Epithelial cell of esophagus (primary cell): ENCODE measurements at regions not wholly inside any gene's neighbourhood (a gene's known extent, or its start where the extent isn't known, plus 50 kb on each side); places are given as distances from the start of the nearest gene placed in this dataset.

Source experiments
- DNase-seq: peaks from one replicate; pipeline ENCODE4 v3.0.0; 2010; ENCODE audit warnings: low read depth
- H3K4me3 ChIP-seq: 2 replicates; pipeline ENCODE4 v1.5.1; 2011; ENCODE audit warnings: mild to moderate bottlenecking, low read length, control low read depth
- TF ChIP-seq, protein P1 (sequence below): IDR thresholded peaks from 2 replicates; pipeline ENCODE4 v1.5.1; 2011; ENCODE audit warnings: low read depth, mild to moderate bottlenecking, low read length, control low read depth, inconsistent platforms; ENCODE audit not compliant: insufficient read depth; ENCODE audit errors: missing control alignments

DNA sequence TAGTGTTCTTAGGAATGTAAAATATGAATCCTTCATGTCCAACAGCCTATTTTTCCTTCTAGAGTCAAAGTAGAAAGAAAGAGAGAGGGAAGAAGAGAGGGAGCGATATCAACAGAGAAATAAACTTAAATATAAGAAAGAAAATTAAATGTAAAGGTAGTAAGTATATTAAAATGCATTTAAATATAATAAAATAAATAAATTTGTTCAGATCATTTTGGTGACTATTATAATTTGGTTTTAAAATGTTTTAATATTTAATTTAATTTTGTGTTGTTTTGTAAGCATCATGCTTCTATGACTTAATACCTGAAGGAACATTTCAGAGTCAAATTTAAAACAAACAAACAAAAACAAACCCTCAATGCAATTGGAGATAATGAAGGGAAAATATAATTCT is 405.2 kb upstream of the IRX1 start:
- TF ChIP-seq, protein P1, sequence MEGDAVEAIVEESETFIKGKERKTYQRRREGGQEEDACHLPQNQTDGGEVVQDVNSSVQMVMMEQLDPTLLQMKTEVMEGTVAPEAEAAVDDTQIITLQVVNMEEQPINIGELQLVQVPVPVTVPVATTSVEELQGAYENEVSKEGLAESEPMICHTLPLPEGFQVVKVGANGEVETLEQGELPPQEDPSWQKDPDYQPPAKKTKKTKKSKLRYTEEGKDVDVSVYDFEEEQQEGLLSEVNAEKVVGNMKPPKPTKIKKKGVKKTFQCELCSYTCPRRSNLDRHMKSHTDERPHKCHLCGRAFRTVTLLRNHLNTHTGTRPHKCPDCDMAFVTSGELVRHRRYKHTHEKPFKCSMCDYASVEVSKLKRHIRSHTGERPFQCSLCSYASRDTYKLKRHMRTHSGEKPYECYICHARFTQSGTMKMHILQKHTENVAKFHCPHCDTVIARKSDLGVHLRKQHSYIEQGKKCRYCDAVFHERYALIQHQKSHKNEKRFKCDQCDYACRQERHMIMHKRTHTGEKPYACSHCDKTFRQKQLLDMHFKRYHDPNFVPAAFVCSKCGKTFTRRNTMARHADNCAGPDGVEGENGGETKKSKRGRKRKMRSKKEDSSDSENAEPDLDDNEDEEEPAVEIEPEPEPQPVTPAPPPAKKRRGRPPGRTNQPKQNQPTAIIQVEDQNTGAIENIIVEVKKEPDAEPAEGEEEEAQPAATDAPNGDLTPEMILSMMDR: no peak
- H3K4me3 ChIP-seq: no peak overlapping the region
- DNase-seq: no peak

DNA sequence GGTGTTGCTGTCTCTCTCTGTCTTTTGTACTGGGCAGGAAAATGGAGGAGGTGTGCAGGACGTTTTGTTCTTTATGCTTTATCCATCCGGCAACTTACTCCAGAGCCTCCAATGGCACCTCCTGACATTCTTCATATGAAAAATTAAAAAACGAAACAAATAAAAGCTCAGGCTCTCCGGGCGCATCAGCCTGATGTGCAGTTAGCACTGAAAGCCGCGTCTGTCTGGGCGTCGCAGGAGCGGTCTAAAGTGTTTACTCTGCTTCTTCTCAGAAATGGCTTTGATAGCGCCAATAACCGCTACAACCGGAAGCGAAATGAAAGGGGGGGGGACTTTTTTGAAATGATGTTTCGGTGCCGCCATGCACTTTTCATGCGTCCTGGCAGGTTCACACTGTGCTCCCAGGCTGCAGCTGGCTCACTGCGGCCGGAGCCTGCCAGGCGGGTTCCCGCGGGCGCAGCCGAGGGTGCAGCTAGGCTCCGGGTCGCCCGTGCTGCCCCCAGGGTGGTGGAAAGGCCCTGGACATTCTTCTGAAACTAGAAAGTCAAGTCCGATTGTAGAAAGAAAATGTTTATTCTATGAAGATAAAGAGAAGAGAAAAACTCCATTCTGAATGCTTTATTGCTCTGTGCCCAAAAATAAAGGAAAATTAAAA is 407.7 kb upstream of the IRX1 start:
- DNase-seq: no peak
- no peak overlapping the region for H3K4me3 ChIP-seq
- TF ChIP-seq, protein P1: no peak

DNA sequence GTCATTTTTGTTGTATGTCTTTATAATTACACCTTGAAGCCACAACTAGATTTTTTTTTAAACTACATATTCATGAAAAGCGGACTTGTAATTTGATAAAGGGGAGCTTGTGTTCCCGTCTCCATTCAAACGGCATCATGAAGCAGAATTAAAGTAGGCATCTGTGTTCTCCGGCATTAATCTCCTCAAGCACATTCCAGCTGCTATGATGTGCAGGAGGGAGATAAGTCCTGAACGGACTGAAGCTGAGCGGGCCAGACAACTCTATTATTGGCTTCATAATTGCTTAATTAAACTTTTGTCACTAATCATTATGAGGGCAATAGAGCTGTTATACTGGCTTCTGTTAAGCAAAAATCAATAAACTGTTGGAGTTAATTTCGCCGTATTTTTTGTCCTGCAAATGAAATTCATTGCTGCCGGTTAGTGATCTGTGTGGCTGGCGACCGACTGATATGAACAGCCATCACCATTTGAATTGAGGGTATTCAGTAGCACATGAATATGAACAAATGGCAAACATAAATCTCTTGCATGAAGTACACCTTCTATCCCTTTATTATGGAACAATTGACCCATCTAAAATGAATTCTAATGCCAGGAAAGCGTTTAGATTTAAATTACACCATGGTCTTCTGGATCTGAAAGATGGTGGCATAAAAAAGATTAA is 408.8 kb upstream of the IRX1 start:
- TF ChIP-seq, protein P1: no peak
- DNase-seq: no peak
- H3K4me3 ChIP-seq: no peak overlapping the region

DNA sequence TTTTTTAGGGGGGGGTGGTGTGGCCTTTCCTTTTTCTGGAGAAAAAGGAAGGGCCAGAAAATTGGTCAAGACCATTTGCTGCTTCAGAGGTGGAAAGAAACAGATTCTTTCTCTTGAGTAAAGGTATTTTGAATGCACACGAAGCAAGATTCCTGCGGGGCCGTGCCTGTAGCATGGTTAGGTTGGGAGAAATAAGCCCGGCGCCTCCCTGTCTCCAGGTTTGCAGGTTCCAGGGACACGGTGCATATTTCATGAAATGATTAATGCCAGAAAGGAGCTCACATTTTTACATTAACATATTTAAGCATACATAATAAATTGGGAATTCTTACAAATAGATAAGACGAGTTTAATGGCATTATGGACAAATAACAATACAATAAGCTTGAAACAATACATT is 409.5 kb upstream of the IRX1 start:
- no peak overlapping the region for H3K4me3 ChIP-seq
- DNase-seq: no peak
- TF ChIP-seq, protein P1: no peak

DNA sequence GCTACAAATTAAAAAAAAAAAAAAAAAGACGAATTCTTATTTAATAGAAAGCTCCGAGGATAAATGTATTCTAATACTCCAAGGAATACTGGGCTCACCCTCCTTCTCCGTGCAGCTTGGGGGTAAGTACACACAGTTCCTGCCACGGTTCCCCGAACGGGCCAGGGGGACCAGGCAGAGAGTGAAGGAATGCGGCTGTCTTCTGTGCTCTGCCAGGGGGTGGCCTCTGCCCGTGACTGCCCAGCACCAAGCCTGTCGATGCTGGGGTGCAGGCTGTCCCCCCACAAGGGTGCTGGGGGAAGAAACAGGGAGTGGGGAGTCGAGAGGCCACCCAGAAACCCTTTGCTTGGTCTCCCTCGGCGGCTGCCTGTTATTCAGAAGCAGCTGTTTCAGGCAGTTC is 410.1 kb upstream of the IRX1 start:
- no peak for DNase-seq
- TF ChIP-seq, protein P1: no peak
- no peak overlapping the region for H3K4me3 ChIP-seq

DNA sequence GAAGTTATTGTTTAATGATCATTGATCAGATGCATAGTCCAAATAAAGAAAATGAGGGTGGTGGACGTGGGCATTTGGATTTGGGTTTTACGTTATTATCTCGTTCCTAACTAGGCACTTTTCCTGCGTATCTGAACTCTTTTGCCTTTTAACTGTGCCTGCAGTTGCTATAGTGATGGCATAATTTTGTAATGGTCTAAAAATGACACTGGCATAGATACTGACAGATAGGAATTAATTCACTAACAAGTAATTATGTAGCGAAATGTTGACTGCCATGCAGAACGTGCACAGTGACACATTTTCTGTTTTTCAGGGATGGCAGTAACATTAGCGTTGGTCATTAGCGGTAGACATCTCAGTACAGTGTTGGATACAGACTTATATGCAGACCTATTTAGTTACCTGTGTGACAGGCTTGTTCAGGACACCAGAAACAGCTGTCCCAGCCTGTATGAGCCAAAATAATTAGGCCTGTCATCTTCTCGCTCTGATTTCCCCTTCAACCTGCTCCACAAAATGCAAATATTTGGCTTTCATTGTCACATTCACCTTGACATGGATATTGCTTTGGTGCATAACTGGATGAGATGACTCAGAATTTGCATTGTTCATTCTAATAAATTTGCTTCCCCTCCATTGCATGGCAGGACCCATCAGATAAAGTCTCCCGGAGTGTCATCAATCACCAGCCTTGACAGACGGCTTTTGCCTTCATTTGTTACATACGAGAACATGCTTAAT is 413.3 kb upstream of the IRX1 start:
- DNase-seq: no peak
- H3K4me3 ChIP-seq: no peak overlapping the region
- TF ChIP-seq, protein P1: no peak

DNA sequence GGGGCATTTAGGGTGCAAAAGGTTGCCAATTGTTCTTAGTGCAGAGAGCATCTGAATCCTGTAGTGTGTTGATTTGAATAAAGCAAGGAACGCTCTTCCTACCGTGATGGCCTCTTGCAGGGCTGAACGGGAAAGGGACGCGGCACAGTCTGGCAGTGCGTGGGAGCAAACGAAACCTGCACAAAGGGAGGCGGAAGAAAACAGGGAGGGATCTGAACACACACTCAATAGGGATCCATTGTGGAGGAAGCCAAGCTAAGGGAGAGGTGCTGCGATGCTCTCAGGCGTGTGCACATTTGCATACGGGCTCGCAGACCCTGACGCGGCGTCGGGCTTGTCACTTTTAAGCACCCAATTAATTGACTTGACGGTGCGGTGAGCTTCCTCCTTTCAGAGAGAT is 414.0 kb upstream of the IRX1 start:
- H3K4me3 ChIP-seq: no peak overlapping the region
- TF ChIP-seq, protein P1: no peak
- DNase-seq: no peak
